Suprapubic skin (tissue), 3 donors: ENCODE measurements at regions not wholly inside any gene's neighbourhood (a gene's known extent, or its start where the extent isn't known, plus 50 kb on each side); places are given as distances from the start of the nearest gene placed in this dataset.

Experiments used
- POLR2A ChIP-seq, 2 donors: fragments of 450-650 bp; IDR thresholded peaks; one replicate each; pipeline ENCODE4 v1.6.1; 2017; ENCODE audit warnings: antibody characterized with exemption in 2 of 2, mild to moderate bottlenecking in 2 of 2, moderate library complexity in 2 of 2
- TF ChIP-seq, protein P1 (sequence below), 2 donors: fragments of 200-600 bp in 1 of 2; fragments of 450-650 bp in 1 of 2; sonication (generic) in 1 of 2; IDR thresholded peaks; one replicate each; pipeline ENCODE4 v1.5.1; 2016 to 2019; ENCODE audit warnings: antibody characterized with exemption in 2 of 2, mild to moderate bottlenecking in 1 of 2, moderate library complexity in 1 of 2

DNA sequence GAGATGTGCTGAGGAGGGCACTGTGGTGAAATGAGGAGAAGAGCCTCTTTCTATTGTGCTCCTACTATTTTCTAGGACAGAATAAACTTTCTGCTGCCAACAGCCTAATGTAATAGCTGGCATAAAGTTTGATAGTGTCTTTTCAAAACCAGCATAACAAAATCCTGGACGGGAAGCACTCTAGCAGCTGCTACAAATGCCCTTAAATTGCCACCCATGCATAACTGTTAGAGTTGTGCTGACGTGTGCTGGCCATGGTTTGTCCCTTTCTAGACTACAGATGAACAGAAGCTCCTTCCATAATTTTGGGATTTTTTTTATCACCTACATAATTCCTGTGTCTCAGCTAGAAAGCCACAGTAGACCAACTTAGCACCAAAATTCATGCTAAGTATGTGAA lies 88.5 kb upstream of the DEPDC1 start:
- TF ChIP-seq, protein P1, sequence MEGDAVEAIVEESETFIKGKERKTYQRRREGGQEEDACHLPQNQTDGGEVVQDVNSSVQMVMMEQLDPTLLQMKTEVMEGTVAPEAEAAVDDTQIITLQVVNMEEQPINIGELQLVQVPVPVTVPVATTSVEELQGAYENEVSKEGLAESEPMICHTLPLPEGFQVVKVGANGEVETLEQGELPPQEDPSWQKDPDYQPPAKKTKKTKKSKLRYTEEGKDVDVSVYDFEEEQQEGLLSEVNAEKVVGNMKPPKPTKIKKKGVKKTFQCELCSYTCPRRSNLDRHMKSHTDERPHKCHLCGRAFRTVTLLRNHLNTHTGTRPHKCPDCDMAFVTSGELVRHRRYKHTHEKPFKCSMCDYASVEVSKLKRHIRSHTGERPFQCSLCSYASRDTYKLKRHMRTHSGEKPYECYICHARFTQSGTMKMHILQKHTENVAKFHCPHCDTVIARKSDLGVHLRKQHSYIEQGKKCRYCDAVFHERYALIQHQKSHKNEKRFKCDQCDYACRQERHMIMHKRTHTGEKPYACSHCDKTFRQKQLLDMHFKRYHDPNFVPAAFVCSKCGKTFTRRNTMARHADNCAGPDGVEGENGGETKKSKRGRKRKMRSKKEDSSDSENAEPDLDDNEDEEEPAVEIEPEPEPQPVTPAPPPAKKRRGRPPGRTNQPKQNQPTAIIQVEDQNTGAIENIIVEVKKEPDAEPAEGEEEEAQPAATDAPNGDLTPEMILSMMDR (IDR thresholded peaks at IDR 0.05), result no peak
- TF ChIP-seq POLR2A (IDR thresholded peaks at IDR 0.05), result no peak
